Stimulated activated CD8-positive, alpha-beta memory T cell treated with anti-CD3 and anti-CD28 coated beads, Interleukin-15, amount 100 ng/mL, for 1 hour (primary cell): ENCODE measurements at regions not wholly inside any gene's neighbourhood (a gene's known extent, or its start where the extent isn't known, plus 50 kb on each side); places are given as distances from the start of the nearest gene placed in this dataset.

ENCODE experiments used
- DNase-seq: peaks from one replicate; pipeline ENCODE4 v3.0.0-alpha.2; 2020; ENCODE audit warnings: low read depth

GRCh38 chr10:128932071-128932820, 534.8 kb upstream of the MGMT start:
- no peak for DNase-seq

GRCh38 chr10:128934492-128934891, 532.5 kb upstream of the MGMT start:
- DNase-seq = no peak

- DNase-seq = no peak
Observed at GRCh38 chr10:128936392-128936791, 530.6 kb upstream of the MGMT start.

GRCh38 chr10:128938558-128938957, 528.5 kb upstream of the MGMT start:
- DNase-seq = no peak

GRCh38 chr10:128940081-128940480, 527.0 kb upstream of the MGMT start:
- no peak for DNase-seq

- no peak for DNase-seq
Observed at GRCh38 chr10:128943111-128943510, 523.9 kb upstream of the MGMT start.

- DNase-seq = no peak
Observed at GRCh38 chr10:128945398-128945797, 521.6 kb upstream of the MGMT start.

- no peak for DNase-seq
Observed at GRCh38 chr10:128950159-128950915, 516.7 kb upstream of the MGMT start.

GRCh38 chr10:128950916-128951275, 516.1 kb upstream of the MGMT start:
- no peak for DNase-seq

GRCh38 chr10:128952856-128953255, 514.2 kb upstream of the MGMT start:
- DNase-seq = no peak

GRCh38 chr10:128956149-128956548, 510.9 kb upstream of the MGMT start:
- no peak for DNase-seq

GRCh38 chr10:128957221-128957620, 509.8 kb upstream of the MGMT start:
- no peak for DNase-seq

GRCh38 chr10:128958834-128959690, 508.0 kb upstream of the MGMT start:
- no peak for DNase-seq

GRCh38 chr10:128959746-128960145, 507.3 kb upstream of the MGMT start:
- DNase-seq = no peak

GRCh38 chr10:128960517-128960916, 506.5 kb upstream of the MGMT start:
- DNase-seq = no peak

- no peak for DNase-seq
Observed at GRCh38 chr10:128962182-128962581, 504.9 kb upstream of the MGMT start.

GRCh38 chr10:128963211-128964099, 503.6 kb upstream of the MGMT start:
- DNase-seq = no peak

- no peak for DNase-seq
Observed at GRCh38 chr10:128964100-128964403, 503.0 kb upstream of the MGMT start.

- DNase-seq = no peak
Observed at GRCh38 chr10:128967980-128968756, 498.9 kb upstream of the MGMT start.

- no peak for DNase-seq
Observed at GRCh38 chr10:128969551-128969950, 497.5 kb upstream of the MGMT start.
